ENCODE measurements at regions not wholly inside any gene's neighbourhood (a gene's known extent, or its start where the extent isn't known, plus 50 kb on each side); places are given as distances from the start of the nearest gene placed in this dataset.

GRCh38 chr10:128808921-128809440 lies 658.1 kb upstream of the MGMT start:
- Mint-ChIP-seq H3K27ac (no peak overlapping the region), H3K9me3 (no peaks in the 10 kb centered on the region), H3K4me1 (no peaks in the 10 kb centered on the region), H3K4me3 (no peak overlapping the region), H3K27me3 (no peaks in the 10 kb centered on the region), H3K36me3 (ENCODE audit: low read depth) (no peaks in the 10 kb centered on the region)
- CTCF ChIA-PET: no interaction called here
- POLR2A ChIA-PET: no interaction called here
- no peak for DNase-seq
- intact Hi-C loops (cut with micrococcal nuclease): no loop called here
- TF ChIP-seq CTCF (IDR thresholded peaks at IDR 0.05): no peak
- ATAC-seq (ENCODE audit: low read depth): no peak

- CTCF ChIA-PET: no interaction called here
- intact Hi-C loops (cut with micrococcal nuclease): no loop called here
- DNase-seq (no peak), ATAC-seq (ENCODE audit: low read depth) (no peak)
- Mint-ChIP-seq H3K27me3 (no peaks in the 10 kb centered on the region), H3K9me3 (no peaks in the 10 kb centered on the region), H3K4me3 (no peak overlapping the region), H3K27ac (no peak overlapping the region), H3K4me1 (no peaks in the 10 kb centered on the region), H3K36me3 (ENCODE audit: low read depth) (no peaks in the 10 kb centered on the region)
- no peak for TF ChIP-seq CTCF (IDR thresholded peaks at IDR 0.05)
- POLR2A ChIA-PET: no interaction called here
Measured at GRCh38 chr10:128811511-128811910, 655.5 kb upstream of the MGMT start.

- Mint-ChIP-seq H3K36me3 (ENCODE audit: low read depth) (no peaks in the 10 kb centered on the region), H3K9me3 (no peaks in the 10 kb centered on the region), H3K27me3 (no peaks in the 10 kb centered on the region), H3K4me3 (no peak overlapping the region), H3K27ac (no peak overlapping the region), H3K4me1 (no peaks in the 10 kb centered on the region)
- ChIA-PET CTCF (no interaction called here), POLR2A (no interaction called here)
- no peak for ATAC-seq (ENCODE audit: low read depth)
- TF ChIP-seq CTCF (IDR thresholded peaks at IDR 0.05): no peak
- no peak for DNase-seq
- intact Hi-C loops (cut with micrococcal nuclease): no loop called here
Measured at GRCh38 chr10:128812000-128812399, 655.0 kb upstream of the MGMT start.

GRCh38 chr10:128813574-128813973 lies 653.5 kb upstream of the MGMT start:
- H3K4me1 Mint-ChIP-seq: no peaks in the 10 kb centered on the region
- no peaks in the 10 kb centered on the region for H3K36me3 Mint-ChIP-seq (ENCODE audit: low read depth)
- no peak for TF ChIP-seq CTCF (IDR thresholded peaks at IDR 0.05)
- intact Hi-C loops (cut with micrococcal nuclease): no loop called here
- no peak overlapping the region for H3K27ac Mint-ChIP-seq
- DNase-seq (no peak), ATAC-seq (ENCODE audit: low read depth) (no peak)
- no peak overlapping the region for H3K4me3 Mint-ChIP-seq
- ChIA-PET POLR2A (no interaction called here), CTCF (no interaction called here)
- no peaks in the 10 kb centered on the region for H3K27me3 Mint-ChIP-seq
- no peaks in the 10 kb centered on the region for H3K9me3 Mint-ChIP-seq

- DNase-seq (no peak), ATAC-seq (ENCODE audit: low read depth) (no peak)
- H3K36me3 Mint-ChIP-seq (ENCODE audit: low read depth): no peaks in the 10 kb centered on the region
- TF ChIP-seq CTCF (IDR thresholded peaks at IDR 0.05): no peak
- intact Hi-C loops (cut with micrococcal nuclease): no loop called here
- H3K27ac Mint-ChIP-seq: no peak overlapping the region
- no peak overlapping the region for H3K4me3 Mint-ChIP-seq
- ChIA-PET CTCF (no interaction called here), POLR2A (no interaction called here)
- H3K9me3 Mint-ChIP-seq: no peaks in the 10 kb centered on the region
- H3K4me1 Mint-ChIP-seq: no peaks in the 10 kb centered on the region
- H3K27me3 Mint-ChIP-seq: no peaks in the 10 kb centered on the region
Measured at GRCh38 chr10:128814024-128814423, 653.0 kb upstream of the MGMT start.
